Neuronal stem cell (in vitro differentiated cells): ENCODE measurements at regions not wholly inside any gene's neighbourhood (a gene's known extent, or its start where the extent isn't known, plus 50 kb on each side); places are given as distances from the start of the nearest gene placed in this dataset. TPM values are rescaled to one million over a fixed set of nuclear protein-coding genes. Genes with fewer than 3 reads are reported as not detected.

ENCODE experiments used
- small RNA-seq: library from polyadenylated mRNA; stranded (forward); fragments of <200 nt; extraction: miRNeasy Mini kit (QIAGEN cat#:217004); gene quantifications from one replicate; pipeline ENCODE3, GENCODE V24; 2013; ENCODE audit not compliant: insufficient read depth

Small RNA genes in the stretch of these regions (small RNA-seq; reads per million reads assigned to genes)
- gene MIR548AG1, result not detected
- gene RF00019, result not detected
- gene RNU6-1325P, result not detected
